Endothelial cell of umbilical vein (primary cell): ENCODE measurements at regions not wholly inside any gene's neighbourhood (a gene's known extent, or its start where the extent isn't known, plus 50 kb on each side); places are given as distances from the start of the nearest gene placed in this dataset.

ENCODE experiments used
- CTCF ChIP-seq, 2 donors: IDR thresholded peaks; 1 replicate in 1 of 2; 2 replicates in 1 of 2; pipeline ENCODE4 v1.5.1; 2011; ENCODE audit warnings: low read length in 2 of 2, mild to moderate bottlenecking in 2 of 2, moderate library complexity in 2 of 2, control low read depth in 1 of 2, inconsistent platforms in 1 of 2, low read depth in 1 of 2; ENCODE audit not compliant: insufficient read depth in 1 of 2; ENCODE audit errors: extremely low read depth in 1 of 2
- EZH2 ChIP-seq: IDR thresholded peaks from 2 replicates; pipeline ENCODE4 v1.6.1; 2012; ENCODE audit warnings: borderline replicate concordance, low read depth, mild to moderate bottlenecking, moderate library complexity, low read length, inconsistent platforms; ENCODE audit not compliant: severe bottlenecking
- FOS ChIP-seq: IDR thresholded peaks from 2 replicates; pipeline ENCODE4 v1.6.1; 2011; ENCODE audit warnings: mild to moderate bottlenecking, low read length, moderate library complexity, borderline replicate concordance; ENCODE audit not compliant: insufficient read depth
- GATA2 ChIP-seq: IDR thresholded peaks from 2 replicates; pipeline ENCODE4 v1.7.0; 2011; ENCODE audit warnings: low read depth, mild to moderate bottlenecking, moderate library complexity, mixed read lengths, low read length; ENCODE audit not compliant: insufficient read length, insufficient read depth
- MYC ChIP-seq: IDR thresholded peaks from one replicate; pipeline ENCODE4 v1.6.1; 2011; ENCODE audit warnings: mild to moderate bottlenecking, low read depth, low read length
- POLR2A ChIP-seq: IDR thresholded peaks from 2 replicates; pipeline ENCODE4 v1.6.1; 2012; ENCODE audit warnings: low read depth, mild to moderate bottlenecking, control low read depth, low read length
- POLR2AphosphoS5 ChIP-seq: IDR thresholded peaks from 2 replicates; pipeline ENCODE4 v1.6.1; 2012; ENCODE audit warnings: low read depth, mild to moderate bottlenecking, control low read depth, low read length, moderate library complexity; ENCODE audit not compliant: insufficient read depth
- TF ChIP-seq, protein P1 (sequence below): IDR thresholded peaks from 2 replicates; pipeline ENCODE4 v1.6.1; 2011; ENCODE audit not compliant: insufficient read depth, insufficient read length

- no peak for TF ChIP-seq CTCF (IDR thresholded peaks at IDR 0.05; ENCODE audit: extremely low read depth in 1 of 2, insufficient read depth in 1 of 2, low read depth in 1 of 2, low read length in 2 of 2)
- no peak for TF ChIP-seq POLR2A
- TF ChIP-seq EZH2, result no peak
- TF ChIP-seq GATA2, result no peak
- no peak for TF ChIP-seq POLR2AphosphoS5
- TF ChIP-seq, protein P1, sequence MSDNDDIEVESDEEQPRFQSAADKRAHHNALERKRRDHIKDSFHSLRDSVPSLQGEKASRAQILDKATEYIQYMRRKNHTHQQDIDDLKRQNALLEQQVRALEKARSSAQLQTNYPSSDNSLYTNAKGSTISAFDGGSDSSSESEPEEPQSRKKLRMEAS, result no peak
- TF ChIP-seq FOS, result no peak
- no peak for TF ChIP-seq MYC
These were observed 67.3 kb upstream of the LGALSL start for GRCh38 chr2:64386676-64387075.
